Panc1 (cell line): ENCODE measurements at regions not wholly inside any gene's neighbourhood (a gene's known extent, or its start where the extent isn't known, plus 50 kb on each side); places are given as distances from the start of the nearest gene placed in this dataset.

Experiments
- ATAC-seq: fragments of 200-7000 bp; cut with Tn5 transposase; 2 replicates; pipeline ENCODE4 v1.9.1; 2020; ENCODE audit warnings: mild to moderate bottlenecking, moderate library complexity
- BruUV-seq: library from RNA; stranded (reverse); fragments of 400-500 nt; replicated peaks from 2 replicates; lab custom pipeline; 2021; lab: Mats Ljungman, UMichigan
- CTCF ChIA-PET: fragments of 300-600 bp; sonication (Branson Sonifier 250); formaldehyde crosslinking; loops from one replicate; lab custom pipeline; 2022; ENCODE audit warnings: antibody characterized with exemption; lab: Charles Lee
- POLR2A ChIA-PET: fragments of 300-600 bp; sonication (Branson Sonifier 250); formaldehyde crosslinking; loops from one replicate; lab custom pipeline; 2022; ENCODE audit warnings: antibody characterized with exemption; lab: Charles Lee
- DNase-seq: peaks from one replicate; pipeline ENCODE4 v3.0.0-alpha.2; 2010; ENCODE audit warnings: low read depth, low spot score
- H3K27ac ChIP-seq: 2 replicates; pipeline ENCODE4 v1.5.1; 2011; ENCODE audit warnings: mild to moderate bottlenecking, low read length, inconsistent platforms
- H3K27me3 ChIP-seq: fragments of 200-500 bp; sonication (Bioruptor generic); 2 replicates; pipeline ENCODE4 v1.6.0; 2014; ENCODE audit warnings: low read length, inconsistent platforms; ENCODE audit not compliant: control insufficient read depth, insufficient read depth
- H3K36me3 ChIP-seq: fragments of 200-500 bp; sonication (Bioruptor generic); 2 replicates; pipeline ENCODE4 v1.5.1; 2014; ENCODE audit warnings: inconsistent platforms, mild to moderate bottlenecking, low read length, moderate library complexity; ENCODE audit not compliant: control insufficient read depth, insufficient read depth
- H3K4me1 ChIP-seq: 2 replicates; pipeline ENCODE4 v1.5.1; 2011; ENCODE audit warnings: inconsistent platforms, mild to moderate bottlenecking, low read length, moderate library complexity; ENCODE audit not compliant: control insufficient read depth, insufficient read depth
- H3K4me3 ChIP-seq, 2 experiments: 2 replicates each; pipeline ENCODE4 v1.5.1; 2011 to 2012; ENCODE audit warnings: low read depth in 2 of 2, low read length in 2 of 2, mild to moderate bottlenecking in 2 of 2, inconsistent platforms in 1 of 2, moderate library complexity in 1 of 2
- H3K9me3 ChIP-seq: fragments of 200-500 bp; sonication (Bioruptor generic); 2 replicates; pipeline ENCODE4 v1.5.1; 2014; ENCODE audit warnings: low read depth, mild to moderate bottlenecking, inconsistent platforms, low read length, moderate library complexity; ENCODE audit not compliant: control insufficient read depth, insufficient read depth
- POLR2AphosphoS5 ChIP-seq: IDR thresholded peaks from 2 replicates; pipeline ENCODE4 v1.6.1; 2012; ENCODE audit warnings: mild to moderate bottlenecking, low read depth, low read length, moderate library complexity
- SIN3A ChIP-seq: IDR thresholded peaks from 2 replicates; pipeline ENCODE4 v1.6.1; 2012; ENCODE audit warnings: low read depth, mild to moderate bottlenecking, low read length, moderate library complexity, borderline replicate concordance; ENCODE audit not compliant: insufficient read depth
- TCF7L2 ChIP-seq: IDR thresholded peaks from 2 replicates; pipeline ENCODE4 v1.6.1; 2011; ENCODE audit warnings: mild to moderate bottlenecking, low read depth, low read length, inconsistent platforms
- in situ Hi-C: cut with HindIII; loops from 2 replicates; pipeline ENCODE4 v1.10.0; 2016; ENCODE audit warnings: low sequenced_read_pairs, low pct_unique_long_range_greater_than_20kb
- intact Hi-C: fragments of 100-400 bp; cut with micrococcal nuclease; formaldehyde crosslinking; loops from one replicate; pipeline ENCODE4 v1.10.0; 2022; ENCODE audit not compliant: unreplicated experiment
- TF ChIP-seq, protein P1 (sequence below), 2 experiments: IDR thresholded peaks; 2 replicates each; pipeline ENCODE4 v1.6.1; 2011 to 2012; ENCODE audit warnings: low read depth in 2 of 2, control low read depth in 1 of 2, low read length in 1 of 2, mild to moderate bottlenecking in 1 of 2, moderate library complexity in 1 of 2; ENCODE audit not compliant: insufficient read depth in 1 of 2
- TF ChIP-seq, protein P2 (sequence below): fragments of 450-650 bp; IDR thresholded peaks from 2 replicates; pipeline ENCODE4 v1.5.1; 2017; ENCODE audit warnings: mild to moderate bottlenecking

DNA sequence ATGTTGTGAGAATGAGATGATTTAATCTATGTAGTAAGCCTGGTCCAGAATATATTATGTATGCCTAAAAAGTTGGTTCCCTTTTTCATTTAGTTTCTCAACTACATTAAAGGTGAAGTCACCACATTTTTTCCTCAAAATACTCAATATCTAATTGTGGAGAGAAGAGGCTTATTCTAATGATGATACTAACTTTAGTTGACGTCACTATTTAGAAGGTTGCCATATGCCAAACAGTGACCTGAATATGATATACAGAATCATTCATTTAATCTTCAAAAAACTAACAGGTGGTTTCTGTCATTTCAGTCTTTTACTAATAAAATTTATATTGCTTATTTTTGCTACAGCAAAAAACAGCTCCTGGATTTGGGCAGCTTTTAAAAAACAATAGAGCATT, 480.7 kb upstream of the NWD2 start:
- ChIA-PET POLR2A (no interaction called here), CTCF (no interaction called here)
- no peak for DNase-seq
- no peak for ATAC-seq
- Histone ChIP-seq H3K4me3 (no peak overlapping the region), H3K27me3 (no peaks in the 10 kb centered on the region), H3K36me3 (no peaks in the 10 kb centered on the region), H3K27ac (no peak overlapping the region), H3K9me3 (no peaks in the 10 kb centered on the region), H3K4me1 (no peaks in the 10 kb centered on the region)
- in situ Hi-C loops (no loop called here), intact Hi-C loops (no loop called here)
- no TSS peak for BruUV-seq
- TF ChIP-seq POLR2AphosphoS5 (no peak), SIN3A (no peak), TCF7L2 (no peak)
- TF ChIP-seq, protein P1, sequence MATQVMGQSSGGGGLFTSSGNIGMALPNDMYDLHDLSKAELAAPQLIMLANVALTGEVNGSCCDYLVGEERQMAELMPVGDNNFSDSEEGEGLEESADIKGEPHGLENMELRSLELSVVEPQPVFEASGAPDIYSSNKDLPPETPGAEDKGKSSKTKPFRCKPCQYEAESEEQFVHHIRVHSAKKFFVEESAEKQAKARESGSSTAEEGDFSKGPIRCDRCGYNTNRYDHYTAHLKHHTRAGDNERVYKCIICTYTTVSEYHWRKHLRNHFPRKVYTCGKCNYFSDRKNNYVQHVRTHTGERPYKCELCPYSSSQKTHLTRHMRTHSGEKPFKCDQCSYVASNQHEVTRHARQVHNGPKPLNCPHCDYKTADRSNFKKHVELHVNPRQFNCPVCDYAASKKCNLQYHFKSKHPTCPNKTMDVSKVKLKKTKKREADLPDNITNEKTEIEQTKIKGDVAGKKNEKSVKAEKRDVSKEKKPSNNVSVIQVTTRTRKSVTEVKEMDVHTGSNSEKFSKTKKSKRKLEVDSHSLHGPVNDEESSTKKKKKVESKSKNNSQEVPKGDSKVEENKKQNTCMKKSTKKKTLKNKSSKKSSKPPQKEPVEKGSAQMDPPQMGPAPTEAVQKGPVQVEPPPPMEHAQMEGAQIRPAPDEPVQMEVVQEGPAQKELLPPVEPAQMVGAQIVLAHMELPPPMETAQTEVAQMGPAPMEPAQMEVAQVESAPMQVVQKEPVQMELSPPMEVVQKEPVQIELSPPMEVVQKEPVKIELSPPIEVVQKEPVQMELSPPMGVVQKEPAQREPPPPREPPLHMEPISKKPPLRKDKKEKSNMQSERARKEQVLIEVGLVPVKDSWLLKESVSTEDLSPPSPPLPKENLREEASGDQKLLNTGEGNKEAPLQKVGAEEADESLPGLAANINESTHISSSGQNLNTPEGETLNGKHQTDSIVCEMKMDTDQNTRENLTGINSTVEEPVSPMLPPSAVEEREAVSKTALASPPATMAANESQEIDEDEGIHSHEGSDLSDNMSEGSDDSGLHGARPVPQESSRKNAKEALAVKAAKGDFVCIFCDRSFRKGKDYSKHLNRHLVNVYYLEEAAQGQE (IDR thresholded peaks at IDR 0.05; ENCODE audit: insufficient read depth in 1 of 2, low read depth in 2 of 2, low read length in 1 of 2), result no peak
- TF ChIP-seq, protein P2, sequence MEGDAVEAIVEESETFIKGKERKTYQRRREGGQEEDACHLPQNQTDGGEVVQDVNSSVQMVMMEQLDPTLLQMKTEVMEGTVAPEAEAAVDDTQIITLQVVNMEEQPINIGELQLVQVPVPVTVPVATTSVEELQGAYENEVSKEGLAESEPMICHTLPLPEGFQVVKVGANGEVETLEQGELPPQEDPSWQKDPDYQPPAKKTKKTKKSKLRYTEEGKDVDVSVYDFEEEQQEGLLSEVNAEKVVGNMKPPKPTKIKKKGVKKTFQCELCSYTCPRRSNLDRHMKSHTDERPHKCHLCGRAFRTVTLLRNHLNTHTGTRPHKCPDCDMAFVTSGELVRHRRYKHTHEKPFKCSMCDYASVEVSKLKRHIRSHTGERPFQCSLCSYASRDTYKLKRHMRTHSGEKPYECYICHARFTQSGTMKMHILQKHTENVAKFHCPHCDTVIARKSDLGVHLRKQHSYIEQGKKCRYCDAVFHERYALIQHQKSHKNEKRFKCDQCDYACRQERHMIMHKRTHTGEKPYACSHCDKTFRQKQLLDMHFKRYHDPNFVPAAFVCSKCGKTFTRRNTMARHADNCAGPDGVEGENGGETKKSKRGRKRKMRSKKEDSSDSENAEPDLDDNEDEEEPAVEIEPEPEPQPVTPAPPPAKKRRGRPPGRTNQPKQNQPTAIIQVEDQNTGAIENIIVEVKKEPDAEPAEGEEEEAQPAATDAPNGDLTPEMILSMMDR, result no peak

DNA sequence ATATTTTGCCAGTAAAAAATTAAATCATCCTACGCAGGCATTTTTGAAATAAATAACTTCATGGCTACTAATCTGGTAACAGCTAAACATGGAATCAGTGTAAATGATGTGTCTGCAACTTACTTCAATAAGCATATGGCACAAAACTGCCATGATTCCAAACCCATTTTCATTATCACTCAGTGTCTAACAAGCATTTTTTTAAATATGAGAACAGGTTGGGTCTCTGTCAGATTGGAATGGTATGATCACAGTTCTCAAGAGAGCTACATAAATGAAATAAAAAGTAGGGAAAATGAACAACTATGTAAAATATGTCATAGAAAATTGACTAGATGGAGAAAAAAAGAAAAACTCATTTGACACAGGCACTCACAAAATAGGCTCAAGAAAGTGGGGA, 476.9 kb upstream of the NWD2 start:
- DNase-seq (no peak), ATAC-seq (no peak)
- Histone ChIP-seq H3K9me3 (no peaks in the 10 kb centered on the region), H3K36me3 (no peaks in the 10 kb centered on the region), H3K4me3 (no peak overlapping the region), H3K27me3 (no peaks in the 10 kb centered on the region), H3K4me1 (no peaks in the 10 kb centered on the region), H3K27ac (no peak overlapping the region)
- in situ Hi-C loops (no loop called here), intact Hi-C loops (no loop called here)
- BruUV-seq, result no TSS peak
- TF ChIP-seq POLR2AphosphoS5 (no peak), TCF7L2 (no peak), SIN3A (no peak)
- TF ChIP-seq, protein P1 (IDR thresholded peaks at IDR 0.05; ENCODE audit: insufficient read depth in 1 of 2, low read depth in 2 of 2, low read length in 1 of 2), result no peak
- TF ChIP-seq, protein P2, result no peak
- CTCF ChIA-PET, result no interaction called here
- POLR2A ChIA-PET, result no interaction called here
